GM19372 (cell line): ENCODE measurements at regions not wholly inside any gene's neighbourhood (a gene's known extent, or its start where the extent isn't known, plus 50 kb on each side); places are given as distances from the start of the nearest gene placed in this dataset.
"Not testable (repeated sequence)": the region's sequence is repeated elsewhere in the genome, so short reads cannot be mapped to it uniquely, and the experiment has no call there.

Experiments
- ATAC-seq: cut with Tn5 transposase; IDR thresholded peaks from one replicate; pipeline ENCODE4 v1.9.1; 2021; ENCODE audit warnings: mild to moderate bottlenecking, low read depth, moderate library complexity; ENCODE audit not compliant: unreplicated experiment

- ATAC-seq: no peak
Observed at GRCh38 chr12:124376435-124376834, 81.5 kb downstream of the RFLNA start.

GRCh38 chr12:124375789-124376175 is 80.9 kb downstream of the RFLNA start:
- no peak for ATAC-seq

- no peak for ATAC-seq
Observed at GRCh38 chr12:124375141-124375788, 80.4 kb downstream of the RFLNA start.

- ATAC-seq: no peak
Observed at GRCh38 chr12:124374567-124374966, 79.7 kb downstream of the RFLNA start.

GRCh38 chr12:124374147-124374546 is 79.3 kb downstream of the RFLNA start:
- ATAC-seq: no peak

GRCh38 chr12:124373701-124374100 is 78.8 kb downstream of the RFLNA start:
- ATAC-seq: not testable (repeated sequence)

GRCh38 chr12:124372831-124373230 is 77.9 kb downstream of the RFLNA start:
- ATAC-seq: no peak

GRCh38 chr12:124371970-124372555 is 77.2 kb downstream of the RFLNA start:
- ATAC-seq: no peak

GRCh38 chr12:124371366-124371765 is 76.5 kb downstream of the RFLNA start:
- ATAC-seq: no peak

GRCh38 chr12:124370851-124371250 is 76.0 kb downstream of the RFLNA start:
- no peak for ATAC-seq

GRCh38 chr12:124370384-124370783 is 75.5 kb downstream of the RFLNA start:
- ATAC-seq: no peak

GRCh38 chr12:124369827-124370378 is 75.0 kb downstream of the RFLNA start:
- no peak for ATAC-seq

- ATAC-seq: no peak
Observed at GRCh38 chr12:124369055-124369826, 74.3 kb downstream of the RFLNA start.

- ATAC-seq: no peak
Observed at GRCh38 chr12:124368421-124369032, 73.6 kb downstream of the RFLNA start.

GRCh38 chr12:124365726-124366430 is 71.0 kb downstream of the RFLNA start:
- ATAC-seq: no peak
